ENCODE measurements at regions not wholly inside any gene's neighbourhood (a gene's known extent, or its start where the extent isn't known, plus 50 kb on each side); places are given as distances from the start of the nearest gene placed in this dataset.

DNA sequence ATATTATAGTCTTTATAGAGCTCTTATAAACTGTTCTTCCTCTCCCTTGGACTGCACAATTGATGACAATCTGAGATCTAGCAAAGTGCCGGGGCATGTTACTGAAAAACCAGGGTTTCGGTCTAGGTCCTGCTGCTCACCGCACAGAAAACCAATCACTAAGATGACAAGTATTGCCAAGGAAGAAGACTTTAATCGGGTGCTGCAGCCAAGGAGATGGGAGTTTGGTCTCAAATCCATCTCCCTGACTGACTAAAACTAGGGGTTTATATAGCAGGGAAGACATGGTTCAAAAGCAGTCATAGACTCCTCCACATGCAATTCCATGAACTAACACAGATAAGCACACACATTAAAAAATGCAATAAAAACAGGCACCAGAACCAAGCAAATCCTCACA is 390.6 kb downstream of the NFIB start:
- H3K4me3 ChIP-seq, result no peak overlapping the region
- peaks cover 7 to 28% of the 10 kb centered on the region in 2 donors for H3K4me1 ChIP-seq (ENCODE audit: control insufficient read depth in 1 of 2, low read depth in 2 of 2)
- no peaks in the 10 kb centered on the region for H3K36me3 ChIP-seq
- no peak overlapping the region for H3K27ac ChIP-seq
- TF ChIP-seq, protein P1, sequence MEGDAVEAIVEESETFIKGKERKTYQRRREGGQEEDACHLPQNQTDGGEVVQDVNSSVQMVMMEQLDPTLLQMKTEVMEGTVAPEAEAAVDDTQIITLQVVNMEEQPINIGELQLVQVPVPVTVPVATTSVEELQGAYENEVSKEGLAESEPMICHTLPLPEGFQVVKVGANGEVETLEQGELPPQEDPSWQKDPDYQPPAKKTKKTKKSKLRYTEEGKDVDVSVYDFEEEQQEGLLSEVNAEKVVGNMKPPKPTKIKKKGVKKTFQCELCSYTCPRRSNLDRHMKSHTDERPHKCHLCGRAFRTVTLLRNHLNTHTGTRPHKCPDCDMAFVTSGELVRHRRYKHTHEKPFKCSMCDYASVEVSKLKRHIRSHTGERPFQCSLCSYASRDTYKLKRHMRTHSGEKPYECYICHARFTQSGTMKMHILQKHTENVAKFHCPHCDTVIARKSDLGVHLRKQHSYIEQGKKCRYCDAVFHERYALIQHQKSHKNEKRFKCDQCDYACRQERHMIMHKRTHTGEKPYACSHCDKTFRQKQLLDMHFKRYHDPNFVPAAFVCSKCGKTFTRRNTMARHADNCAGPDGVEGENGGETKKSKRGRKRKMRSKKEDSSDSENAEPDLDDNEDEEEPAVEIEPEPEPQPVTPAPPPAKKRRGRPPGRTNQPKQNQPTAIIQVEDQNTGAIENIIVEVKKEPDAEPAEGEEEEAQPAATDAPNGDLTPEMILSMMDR (IDR thresholded peaks at IDR 0.05), result no peak
- DNase-seq (ENCODE audit: low spot score) (no peak), ATAC-seq (ENCODE audit: insufficient number of reproducible peaks, low FRiP score, low read depth) (no peak)
- H3K27me3 ChIP-seq (replicated peaks; ENCODE audit: insufficient read depth), result no peaks in the 10 kb centered on the region
- H3K9me3 ChIP-seq, result no peaks in the 10 kb centered on the region

DNA sequence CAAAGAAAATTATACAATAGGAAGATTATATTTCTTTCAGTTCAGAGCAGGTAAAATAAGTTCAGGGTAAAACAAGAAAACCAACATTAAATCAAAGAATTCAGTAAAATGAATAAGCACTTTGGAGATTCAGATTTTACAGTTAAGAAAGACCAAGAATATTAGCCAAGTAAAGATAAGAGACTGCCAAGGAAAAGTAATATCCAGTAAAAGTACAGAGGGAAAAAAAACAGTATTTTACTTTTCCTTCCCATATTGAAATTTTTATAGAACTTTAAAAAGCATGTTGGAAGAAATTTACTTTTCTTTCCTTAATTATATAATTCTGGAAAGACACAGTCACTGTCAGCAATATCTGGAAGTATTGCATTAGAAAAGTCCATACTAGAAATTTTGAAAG is 393.4 kb downstream of the NFIB start:
- peaks cover 10 to 41% of the 10 kb centered on the region in 2 donors for H3K4me1 ChIP-seq (ENCODE audit: control insufficient read depth in 1 of 2, low read depth in 2 of 2)
- H3K36me3 ChIP-seq, result no peaks in the 10 kb centered on the region
- no peak for ATAC-seq (ENCODE audit: insufficient number of reproducible peaks, low FRiP score, low read depth)
- TF ChIP-seq, protein P1 (IDR thresholded peaks at IDR 0.05), result no peak
- no peaks in the 10 kb centered on the region for H3K9me3 ChIP-seq
- no peak for DNase-seq (ENCODE audit: low spot score)
- H3K27me3 ChIP-seq (replicated peaks; ENCODE audit: insufficient read depth), result no peaks in the 10 kb centered on the region
- H3K27ac ChIP-seq, result no peak overlapping the region
- no peak overlapping the region for H3K4me3 ChIP-seq

DNA sequence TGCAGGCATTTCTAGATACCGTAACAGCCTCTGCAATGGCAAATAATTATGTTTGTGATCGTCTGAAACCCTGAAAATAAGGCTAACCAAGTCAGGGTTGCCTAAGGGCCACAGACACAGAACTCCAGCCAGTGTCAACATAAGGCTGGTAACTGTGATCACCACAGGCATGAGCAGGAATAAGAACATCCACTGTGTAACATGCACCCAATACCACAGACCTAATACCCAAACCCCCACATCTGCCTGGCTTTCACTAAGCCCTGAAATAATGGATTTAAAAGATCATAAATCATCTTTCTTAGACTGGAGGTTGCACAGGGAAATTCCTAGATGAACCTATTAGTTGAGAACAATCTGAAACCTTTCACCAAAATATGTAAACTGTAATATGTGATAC is 394.5 kb downstream of the NFIB start:
- ATAC-seq (ENCODE audit: insufficient number of reproducible peaks, low FRiP score, low read depth) (no peak), DNase-seq (ENCODE audit: low spot score) (no peak)
- peak overlapping the region in 1 of 2 donors; percentile 9 for H3K27ac ChIP-seq
- no peaks in the 10 kb centered on the region for H3K36me3 ChIP-seq
- TF ChIP-seq, protein P1 (IDR thresholded peaks at IDR 0.05), result no peak
- no peaks in the 10 kb centered on the region for H3K27me3 ChIP-seq (replicated peaks; ENCODE audit: insufficient read depth)
- H3K4me1 ChIP-seq (ENCODE audit: control insufficient read depth in 1 of 2, low read depth in 2 of 2), result peaks cover 20 to 51% of the 10 kb centered on the region in 2 donors
- no peaks in the 10 kb centered on the region for H3K9me3 ChIP-seq
- no peak overlapping the region for H3K4me3 ChIP-seq

DNA sequence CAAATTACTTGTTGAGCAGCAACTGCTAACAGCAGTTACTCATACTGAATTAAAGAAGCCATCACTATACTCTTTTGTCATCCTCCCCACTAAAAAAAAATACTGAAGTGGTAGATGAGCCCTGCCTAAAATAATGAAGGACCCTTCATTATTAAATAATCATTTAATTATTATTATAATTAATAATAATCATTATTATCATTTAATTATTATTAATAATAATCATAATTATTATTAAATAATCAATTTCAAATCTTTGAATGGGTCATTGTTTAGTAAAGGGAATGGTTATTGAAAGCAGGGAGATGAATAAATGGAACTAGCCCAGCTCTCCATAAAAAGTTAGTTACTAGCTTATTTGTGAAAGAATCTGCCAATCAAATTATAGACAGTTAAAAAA is 396.4 kb downstream of the NFIB start:
- TF ChIP-seq, protein P1 (IDR thresholded peaks at IDR 0.05), result no peak
- no peak overlapping the region for H3K4me3 ChIP-seq
- DNase-seq (ENCODE audit: low spot score), result no peak
- H3K4me1 ChIP-seq (ENCODE audit: control insufficient read depth in 1 of 2, low read depth in 2 of 2), result peaks cover 20 to 56% of the 10 kb centered on the region in 2 donors
- H3K27me3 ChIP-seq (replicated peaks; ENCODE audit: insufficient read depth), result no peaks in the 10 kb centered on the region
- no peaks in the 10 kb centered on the region for H3K36me3 ChIP-seq
- no peak overlapping the region for H3K27ac ChIP-seq
- H3K9me3 ChIP-seq, result no peaks in the 10 kb centered on the region
- ATAC-seq (ENCODE audit: insufficient number of reproducible peaks, low FRiP score, low read depth), result no peak

DNA sequence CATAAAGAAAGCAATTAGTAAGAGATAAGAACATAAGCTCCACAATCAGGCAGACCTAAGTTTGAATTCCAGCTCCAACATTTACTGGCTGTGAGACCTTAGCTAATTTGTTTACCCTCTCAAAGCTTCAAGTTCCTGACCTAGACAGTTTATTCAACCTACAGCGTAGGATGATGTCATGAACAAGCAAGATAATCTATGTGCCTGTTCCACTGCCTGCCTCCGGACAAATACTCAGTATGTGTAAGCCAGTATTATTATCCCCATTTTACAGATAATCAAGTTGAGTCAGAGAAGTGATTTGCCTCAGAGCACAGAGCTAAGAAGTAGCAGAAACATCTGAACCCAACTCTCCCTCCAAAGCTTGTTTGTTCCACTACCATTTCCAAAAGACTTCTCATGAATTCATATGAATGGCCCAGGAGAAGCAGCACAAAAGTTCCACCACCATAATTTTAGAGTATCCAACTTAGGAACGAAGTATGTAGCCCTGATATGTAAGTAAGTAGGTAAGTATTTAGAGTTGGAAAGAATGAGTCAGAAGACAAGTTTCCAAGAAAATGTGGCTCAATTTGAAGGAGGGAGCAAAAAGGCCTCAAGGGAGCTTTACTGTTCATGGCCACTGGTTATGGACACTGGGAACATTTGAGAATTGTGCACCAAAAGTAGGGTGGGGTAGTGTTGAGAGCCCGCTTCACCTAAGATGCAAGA is 398.2 kb downstream of the NFIB start:
- no peak for DNase-seq (ENCODE audit: low spot score)
- H3K27ac ChIP-seq, result peak overlapping the region; percentile 55 to 57
- no peak overlapping the region for H3K4me3 ChIP-seq
- peak; percentile 52 for ATAC-seq (ENCODE audit: insufficient number of reproducible peaks, low FRiP score, low read depth)
- H3K9me3 ChIP-seq, result no peaks in the 10 kb centered on the region
- TF ChIP-seq, protein P1 (IDR thresholded peaks at IDR 0.05), result no peak
- H3K36me3 ChIP-seq, result no peaks in the 10 kb centered on the region
- H3K4me1 ChIP-seq (ENCODE audit: control insufficient read depth in 1 of 2, low read depth in 2 of 2), result peaks cover 20 to 48% of the 10 kb centered on the region in 2 donors
- no peaks in the 10 kb centered on the region for H3K27me3 ChIP-seq (replicated peaks; ENCODE audit: insufficient read depth)

Data from thoracic aorta (tissue), 2 donors.